ENCODE measurements at regions not wholly inside any gene's neighbourhood (a gene's known extent, or its start where the extent isn't known, plus 50 kb on each side); places are given as distances from the start of the nearest gene placed in this dataset.

- Histone ChIP-seq H3K27ac (ENCODE audit: low read depth in 2 of 2, low read length in 1 of 2) (peak overlapping the region in 1 of 2 experiments; percentile 31; a peak in 2 of 4 replicates), H3K79me2 (ENCODE audit: insufficient read depth) (no peaks in the 10 kb centered on the region), H3F3A (replicated peaks; ENCODE audit: insufficient read depth) (no peaks in the 10 kb centered on the region), H3K9ac (no peak overlapping the region), H3K9me2 (no peaks in the 10 kb centered on the region; the same call in 1 of the 2 replicates), H3K9me3 (no peaks in the 10 kb centered on the region), H3K27me3 (ENCODE audit: insufficient read depth) (no peaks in the 10 kb centered on the region), H2AFZ (ENCODE audit: low read depth) (no peak overlapping the region), H3K36me3 (replicated peaks in 1 of 2; ENCODE audit: control insufficient read depth in 1 of 2, insufficient read depth in 2 of 2, low read length in 1 of 2) (no peaks in the 10 kb centered on the region), H3K4me3 (ENCODE audit: low read depth in 2 of 2, low read length in 1 of 2) (no peak overlapping the region), H4K20me1 (ENCODE audit: insufficient read depth) (no peaks in the 10 kb centered on the region), H3K4me1 (ENCODE audit: control insufficient read depth in 1 of 2, insufficient read depth in 2 of 2, low read depth in 1 of 2, low read length in 1 of 2) (peaks cover 0 to 10% of the 10 kb centered on the region in 2 experiments; a peak in 2 of 4 replicates), H3K4me2 (no peak overlapping the region)
- DNase-seq: no peak
- ChIA-PET CTCF (interaction anchor here (1.2 kb wide), 1 partner anchor 141 kb away, joined by 5 read pairs; no protein-coding TSS in a partner anchor), POLR2A (no interaction called here)
- 50% methylated on average over 3 of the region's 3 CpGs for WGBS (ENCODE audit: low lambda C conversion rate)
- TF ChIP-seq YY1 (IDR thresholded peaks at IDR 0.05; ENCODE audit: low read depth): no peak
- TF ChIP-seq REST (IDR thresholded peaks at IDR 0.05; ENCODE audit: low read depth, low read length): no peak
- no peak for TF ChIP-seq RCOR1 (IDR thresholded peaks at IDR 0.05; ENCODE audit: low read length)
- no peak for TF ChIP-seq RAD21 (IDR thresholded peaks at IDR 0.05; ENCODE audit: low read length)
- TF ChIP-seq MEF2A (IDR thresholded peaks at IDR 0.05; ENCODE audit: borderline replicate concordance, low read depth): no peak
- no peak for TF ChIP-seq RXRA (IDR thresholded peaks at IDR 0.05; ENCODE audit: borderline replicate concordance, low read depth)
- TF ChIP-seq TCF12 (IDR thresholded peaks at IDR 0.05): no peak
- TF ChIP-seq NRF1 (IDR thresholded peaks at IDR 0.05; ENCODE audit: low read depth, low read length): no peak
- TF ChIP-seq SMC3 (IDR thresholded peaks at IDR 0.05; ENCODE audit: low read depth, low read length): no peak
- no peak for TF ChIP-seq IRF3 (IDR thresholded peaks at IDR 0.05; ENCODE audit: low read depth, low read length)
- no peak for TF ChIP-seq GATA2 (CRISPR knock-in tag; IDR thresholded peaks at IDR 0.05)
Observed at GRCh38 chr4:185880571-185880970, 68.6 kb upstream of the SORBS2 start.

- no peaks in the 10 kb centered on the region for H3K9me3 ChIP-seq
- H3K27me3 ChIP-seq (ENCODE audit: insufficient read depth): no peaks in the 10 kb centered on the region
- H3K9ac ChIP-seq: no peak overlapping the region
- ChIA-PET POLR2A (no interaction called here), CTCF (interaction anchor here (1.2 kb wide), 1 partner anchor 140 kb away, joined by 5 read pairs; no protein-coding TSS in a partner anchor)
- 62% methylated on average over 3 of the region's 3 CpGs for WGBS (ENCODE audit: low lambda C conversion rate)
- no peaks in the 10 kb centered on the region for H3K79me2 ChIP-seq (ENCODE audit: insufficient read depth)
- peaks cover 0 to 10% of the 10 kb centered on the region in 2 experiments; a peak in 2 of 4 replicates for H3K4me1 ChIP-seq (ENCODE audit: control insufficient read depth in 1 of 2, insufficient read depth in 2 of 2, low read depth in 1 of 2, low read length in 1 of 2)
- no peaks in the 10 kb centered on the region; the same call in 1 of the 2 replicates for H3K9me2 ChIP-seq
- H3K36me3 ChIP-seq (replicated peaks in 1 of 2; ENCODE audit: control insufficient read depth in 1 of 2, insufficient read depth in 2 of 2, low read length in 1 of 2): no peaks in the 10 kb centered on the region
- no peak overlapping the region for H3K4me2 ChIP-seq
- TF ChIP-seq PBX3 (IDR thresholded peaks at IDR 0.05): no peak
- TF ChIP-seq SMC3 (IDR thresholded peaks at IDR 0.05; ENCODE audit: low read depth, low read length): no peak
- no peak for TF ChIP-seq TEAD4 (IDR thresholded peaks at IDR 0.05; ENCODE audit: borderline replicate concordance, insufficient read depth)
- TF ChIP-seq RCOR1 (IDR thresholded peaks at IDR 0.05; ENCODE audit: low read length): no peak
- no peak for TF ChIP-seq RFX5 (IDR thresholded peaks at IDR 0.05; ENCODE audit: low read length)
- no peaks in the 10 kb centered on the region for H3F3A ChIP-seq (replicated peaks; ENCODE audit: insufficient read depth)
- H3K27ac ChIP-seq (ENCODE audit: low read depth in 2 of 2, low read length in 1 of 2): peak overlapping the region in 1 of 2 experiments; percentile 34; a peak in 2 of 4 replicates
- no peak for DNase-seq
- H4K20me1 ChIP-seq (ENCODE audit: insufficient read depth): no peaks in the 10 kb centered on the region
- no peak overlapping the region for H3K4me3 ChIP-seq (ENCODE audit: low read depth in 2 of 2, low read length in 1 of 2)
- no peak overlapping the region for H2AFZ ChIP-seq (ENCODE audit: low read depth)
Observed at GRCh38 chr4:185881430-185881829, 69.4 kb upstream of the SORBS2 start.
